Stimulated activated CD8-positive, alpha-beta memory T cell treated with anti-CD3 and anti-CD28 coated beads, Interleukin-7, amount 100 ng/mL, for 24 hours (primary cell): ENCODE measurements at regions not wholly inside any gene's neighbourhood (a gene's known extent, or its start where the extent isn't known, plus 50 kb on each side); places are given as distances from the start of the nearest gene placed in this dataset.

Experiments
- DNase-seq: peaks from one replicate; pipeline ENCODE4 v3.0.0-alpha.2; 2020; ENCODE audit warnings: low read depth

DNA sequence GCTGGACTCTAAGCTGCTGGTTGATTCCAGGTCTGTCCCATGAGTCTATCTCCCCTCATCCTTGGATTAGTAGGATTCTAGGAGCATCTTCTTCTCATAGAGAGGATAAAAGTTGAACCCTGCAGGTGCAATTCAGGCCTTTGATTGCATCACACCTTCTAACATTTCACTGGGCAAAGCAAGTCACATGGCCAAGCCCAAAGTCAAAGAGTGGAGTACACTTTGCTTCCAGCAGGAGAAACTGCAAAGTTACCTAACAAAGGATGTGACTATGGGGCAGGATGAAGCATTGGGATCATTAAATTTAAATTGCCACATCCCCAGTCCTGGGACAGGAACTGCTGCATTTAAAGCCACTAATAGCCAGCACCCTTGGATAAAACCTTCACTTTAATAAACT is 51.0 kb upstream of the EGFLAM start:
- no peak for DNase-seq

- DNase-seq, result no peak
These were observed 55.6 kb upstream of the EGFLAM start for GRCh38 chr5:38202741-38203140.

- DNase-seq, result no peak
These were observed 57.3 kb upstream of the EGFLAM start for GRCh38 chr5:38200872-38201557.

DNA sequence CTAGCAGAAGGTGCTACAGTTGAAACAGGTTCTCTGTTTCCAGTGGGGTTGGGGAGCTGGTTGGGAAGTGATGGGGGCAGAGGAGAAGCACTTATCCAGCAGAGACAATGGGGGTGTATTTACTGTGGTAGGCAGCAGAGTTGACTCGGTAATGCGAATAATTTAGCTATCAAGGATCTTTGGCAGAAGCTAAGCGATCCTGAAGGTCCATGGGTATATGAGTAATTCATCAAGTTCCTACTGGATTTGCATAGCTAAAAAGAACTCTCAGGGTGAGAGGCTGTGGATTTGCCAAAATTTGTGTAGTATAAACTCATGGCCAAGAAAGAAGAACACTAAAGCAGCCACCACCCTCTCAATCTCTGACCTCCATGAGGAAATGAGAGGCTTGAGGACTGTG is 61.2 kb upstream of the EGFLAM start:
- DNase-seq, result no peak

GRCh38 chr5:38193015-38193581 is 65.3 kb upstream of the EGFLAM start:
- peak; percentile 31 for DNase-seq

- DNase-seq, result no peak
These were observed 66.7 kb upstream of the EGFLAM start for GRCh38 chr5:38191693-38192092.

DNA sequence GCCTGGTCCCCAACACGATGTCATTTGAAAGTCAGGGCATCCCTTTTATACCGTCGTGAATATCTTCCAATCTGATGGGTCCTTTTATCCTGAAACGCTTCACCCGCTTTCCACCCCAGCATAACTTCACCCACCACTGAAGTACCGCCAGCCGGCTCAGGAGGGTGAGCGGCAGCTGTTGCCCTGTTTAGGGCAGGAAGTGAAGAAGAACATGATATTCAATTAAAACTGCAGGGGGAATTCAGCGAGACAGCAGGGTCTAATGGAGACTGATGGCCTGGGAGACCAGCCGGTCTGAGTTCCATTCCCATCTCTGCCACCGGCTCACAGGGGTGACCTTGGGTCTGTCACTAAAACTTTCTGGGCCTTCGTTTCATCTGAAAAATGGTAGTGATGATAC is 68.2 kb upstream of the EGFLAM start:
- no peak for DNase-seq

- DNase-seq, result no peak
These were observed 69.3 kb upstream of the EGFLAM start for GRCh38 chr5:38189081-38189504.

DNA sequence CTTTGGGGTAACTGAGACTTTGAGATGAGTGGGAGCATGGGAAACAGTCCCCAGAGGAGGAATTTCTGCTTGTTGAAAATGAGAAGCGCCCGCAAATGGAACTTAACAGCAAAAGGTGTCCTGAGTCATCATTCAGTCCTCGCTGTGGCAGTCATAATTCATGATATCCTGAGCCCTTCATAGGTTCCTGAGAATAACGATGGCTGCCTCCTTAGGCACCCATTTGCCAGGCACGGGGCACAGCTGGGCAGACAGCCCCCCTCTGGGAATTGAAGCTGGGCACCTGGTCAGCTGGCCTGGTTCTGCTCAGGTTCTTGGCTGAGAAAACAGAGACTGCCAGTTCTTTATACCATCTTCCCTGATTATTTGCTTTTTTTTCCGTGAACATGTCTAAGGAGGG is 69.8 kb upstream of the EGFLAM start:
- no peak for DNase-seq

GRCh38 chr5:38187532-38187931 is 70.8 kb upstream of the EGFLAM start:
- DNase-seq, result no peak

- DNase-seq, result no peak
These were observed 73.7 kb upstream of the EGFLAM start for GRCh38 chr5:38184627-38185026.

DNA sequence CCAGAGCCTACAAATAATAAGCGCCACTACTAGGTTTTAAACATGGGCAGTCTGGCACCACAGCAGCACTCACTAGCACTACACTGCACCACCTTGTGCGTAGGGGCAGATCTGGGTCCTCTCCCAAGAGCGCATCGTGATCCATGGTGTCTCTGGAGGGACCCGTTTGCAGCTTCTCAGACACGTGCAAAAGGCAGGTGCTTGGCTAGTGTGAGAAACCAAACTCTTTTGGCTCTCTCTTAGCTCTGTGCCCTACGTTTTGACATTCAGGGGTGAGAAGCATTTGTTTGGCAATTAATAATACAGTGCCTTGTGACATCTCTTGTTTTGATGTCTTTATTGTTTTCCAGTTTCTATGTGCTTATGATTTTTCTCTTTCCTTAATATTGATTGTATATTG is 75.4 kb upstream of the EGFLAM start:
- DNase-seq, result no peak

- DNase-seq, result no peak
These were observed 90.3 kb upstream of the EGFLAM start for GRCh38 chr5:38168029-38168428.

DNA sequence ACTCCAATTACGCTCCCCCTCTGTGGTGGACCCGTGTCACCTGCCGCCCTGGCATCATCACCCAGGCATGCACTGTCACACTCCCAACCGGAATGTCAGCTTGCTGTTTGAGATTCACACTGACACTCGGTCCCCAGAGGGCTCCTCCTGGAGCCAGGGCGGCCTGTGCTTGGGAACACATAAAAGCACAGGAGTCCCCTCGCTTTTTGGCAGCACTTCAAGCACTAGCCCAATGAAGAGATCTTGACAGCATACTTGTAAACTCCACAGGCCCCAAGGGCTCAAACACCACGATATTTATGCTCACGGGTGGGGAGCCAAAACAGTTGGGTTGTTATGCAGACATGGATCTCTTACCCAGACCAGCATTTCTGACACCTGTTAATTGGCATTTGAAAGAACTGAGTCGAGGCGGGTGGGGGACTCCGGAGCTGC is 90.8 kb upstream of the EGFLAM start:
- DNase-seq, result no peak

DNA sequence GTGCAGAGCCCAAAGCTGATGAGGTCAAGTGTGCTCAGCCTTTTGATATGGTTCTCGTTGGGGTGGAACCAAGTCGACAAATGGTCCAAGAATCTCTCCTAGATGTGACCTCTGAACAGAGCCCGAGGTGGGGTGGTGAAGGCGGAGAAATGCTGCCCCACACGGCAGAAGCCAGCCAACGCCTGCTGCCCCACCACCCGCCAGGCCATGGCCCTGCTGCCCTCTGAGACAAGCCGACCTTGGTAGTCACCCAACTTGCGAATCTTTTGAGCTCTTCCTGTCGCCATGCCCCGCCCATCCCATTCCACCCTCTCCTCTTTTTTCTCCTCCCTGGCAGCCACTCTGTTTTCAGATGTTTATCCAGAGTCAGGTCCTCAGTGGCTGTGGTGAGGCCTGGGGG is 91.5 kb upstream of the EGFLAM start:
- DNase-seq, result no peak

GRCh38 chr5:38165435-38165834 is 92.9 kb upstream of the EGFLAM start:
- DNase-seq, result no peak

GRCh38 chr5:38164776-38165399 is 93.5 kb upstream of the EGFLAM start:
- no peak for DNase-seq

GRCh38 chr5:38163636-38164237 is 94.6 kb upstream of the EGFLAM start:
- DNase-seq, result no peak

DNA sequence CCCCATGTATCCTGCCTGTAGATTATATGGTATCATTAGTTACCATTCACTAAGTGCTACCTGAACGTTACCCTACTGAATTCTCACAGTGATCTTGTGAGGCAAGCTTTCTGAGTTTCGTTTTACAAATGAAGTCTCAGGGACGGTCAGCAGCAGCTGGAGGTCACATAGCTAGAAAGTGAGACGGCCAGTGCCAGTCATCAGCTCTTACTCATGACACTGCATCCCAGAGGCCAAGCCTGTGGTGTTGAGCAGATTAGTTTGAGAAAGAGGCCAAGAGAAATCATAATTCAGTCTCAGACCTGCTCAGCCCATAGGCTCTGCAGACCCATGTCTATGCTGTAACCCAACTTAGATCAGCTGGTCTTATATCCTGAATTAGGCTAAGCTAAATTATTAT is 95.7 kb upstream of the EGFLAM start:
- no peak for DNase-seq

DNA sequence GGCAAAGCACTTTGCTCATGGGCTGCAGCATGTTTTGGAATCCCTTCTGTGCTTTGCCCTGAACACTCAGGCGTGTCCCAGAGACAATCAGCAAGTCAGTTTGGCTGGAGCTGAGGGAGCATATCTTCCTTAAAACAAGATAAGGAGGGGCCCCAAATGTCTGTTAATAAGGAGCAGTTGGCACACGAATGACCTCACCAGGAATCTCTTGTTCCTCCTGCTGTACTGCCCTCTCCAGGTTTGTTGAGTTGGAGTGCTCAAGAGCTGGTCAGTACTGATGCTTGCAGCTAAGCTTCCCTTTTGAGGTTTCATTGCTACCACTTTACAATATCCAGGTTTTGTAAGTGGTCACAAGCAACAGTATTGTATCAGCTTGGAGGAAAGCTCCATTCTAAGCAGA is 101.3 kb upstream of the EGFLAM start:
- DNase-seq, result no peak

DNA sequence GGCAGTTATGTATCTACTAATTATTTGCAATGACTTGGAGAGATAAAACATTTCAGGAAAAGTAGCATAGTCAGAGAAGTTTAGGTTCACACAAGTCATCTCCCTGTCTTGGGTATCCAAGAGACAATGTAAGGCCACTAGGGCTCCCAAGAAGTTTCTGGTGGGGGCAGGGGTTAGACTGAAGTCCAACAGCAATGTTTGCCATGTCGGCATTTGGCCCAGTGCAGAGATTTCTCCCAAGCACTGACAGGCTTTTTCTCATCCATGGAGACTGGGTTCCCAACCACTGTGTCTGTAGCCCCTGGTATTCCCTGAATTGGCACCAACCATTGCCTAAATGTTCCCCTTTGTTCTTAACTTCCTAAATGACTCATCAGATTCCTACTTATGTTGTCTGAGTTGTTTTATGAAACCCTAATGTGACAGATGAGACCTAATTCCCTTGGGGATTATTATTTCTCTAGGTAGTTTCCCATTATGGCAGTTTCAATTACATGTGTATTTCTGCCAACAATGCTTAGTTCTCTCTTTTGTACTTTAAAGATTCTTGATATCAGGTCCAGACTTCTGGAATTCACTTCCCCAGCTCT is 103.6 kb upstream of the EGFLAM start:
- no peak for DNase-seq

GRCh38 chr5:38151878-38152277 is 106.5 kb upstream of the EGFLAM start:
- DNase-seq, result no peak

- no peak for DNase-seq
These were observed 108.6 kb upstream of the EGFLAM start for GRCh38 chr5:38149815-38150195.
